ENCODE measurements at regions not wholly inside any gene's neighbourhood (a gene's known extent, or its start where the extent isn't known, plus 50 kb on each side); places are given as distances from the start of the nearest gene placed in this dataset.

DNA sequence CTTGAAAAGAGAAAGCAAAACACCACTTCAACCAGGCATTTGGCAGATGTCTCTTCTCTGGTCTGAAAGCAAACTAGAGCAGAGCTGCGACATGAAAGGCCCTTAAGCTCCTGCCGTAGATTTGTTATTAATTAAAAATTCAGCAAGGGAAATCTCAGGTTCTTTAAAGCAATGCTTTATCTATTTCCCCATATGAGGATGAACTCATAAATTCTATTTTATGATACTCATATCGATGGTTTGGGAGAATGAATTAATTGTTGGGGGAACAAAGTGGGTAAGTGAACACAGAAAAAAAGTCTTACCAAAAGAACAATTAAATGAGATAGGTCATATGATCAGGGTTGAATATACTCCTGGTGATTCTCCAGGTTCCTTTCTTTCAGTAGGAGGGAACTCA is 464.7 kb upstream of the SLC35B3 start:
- TF ChIP-seq SRF (IDR thresholded peaks at IDR 0.05; ENCODE audit: low read depth) (no peak), SP1 (IDR thresholded peaks at IDR 0.05; ENCODE audit: low read depth) (no peak), EZH2 (IDR thresholded peaks at IDR 0.05) (no peak), MAX (IDR thresholded peaks at IDR 0.05) (no peak), TCF7L2 (IDR thresholded peaks at IDR 0.05; ENCODE audit: borderline replicate concordance, extremely low read depth, insufficient read depth, insufficient read length) (no peak), CEBPB (IDR thresholded peaks at IDR 0.05; ENCODE audit: low read depth) (no peak), POLR2A (IDR thresholded peaks at IDR 0.05; ENCODE audit: borderline replicate concordance, extremely low read depth, insufficient read depth, insufficient read length) (no peak)
- TF ChIP-seq, protein P1, sequence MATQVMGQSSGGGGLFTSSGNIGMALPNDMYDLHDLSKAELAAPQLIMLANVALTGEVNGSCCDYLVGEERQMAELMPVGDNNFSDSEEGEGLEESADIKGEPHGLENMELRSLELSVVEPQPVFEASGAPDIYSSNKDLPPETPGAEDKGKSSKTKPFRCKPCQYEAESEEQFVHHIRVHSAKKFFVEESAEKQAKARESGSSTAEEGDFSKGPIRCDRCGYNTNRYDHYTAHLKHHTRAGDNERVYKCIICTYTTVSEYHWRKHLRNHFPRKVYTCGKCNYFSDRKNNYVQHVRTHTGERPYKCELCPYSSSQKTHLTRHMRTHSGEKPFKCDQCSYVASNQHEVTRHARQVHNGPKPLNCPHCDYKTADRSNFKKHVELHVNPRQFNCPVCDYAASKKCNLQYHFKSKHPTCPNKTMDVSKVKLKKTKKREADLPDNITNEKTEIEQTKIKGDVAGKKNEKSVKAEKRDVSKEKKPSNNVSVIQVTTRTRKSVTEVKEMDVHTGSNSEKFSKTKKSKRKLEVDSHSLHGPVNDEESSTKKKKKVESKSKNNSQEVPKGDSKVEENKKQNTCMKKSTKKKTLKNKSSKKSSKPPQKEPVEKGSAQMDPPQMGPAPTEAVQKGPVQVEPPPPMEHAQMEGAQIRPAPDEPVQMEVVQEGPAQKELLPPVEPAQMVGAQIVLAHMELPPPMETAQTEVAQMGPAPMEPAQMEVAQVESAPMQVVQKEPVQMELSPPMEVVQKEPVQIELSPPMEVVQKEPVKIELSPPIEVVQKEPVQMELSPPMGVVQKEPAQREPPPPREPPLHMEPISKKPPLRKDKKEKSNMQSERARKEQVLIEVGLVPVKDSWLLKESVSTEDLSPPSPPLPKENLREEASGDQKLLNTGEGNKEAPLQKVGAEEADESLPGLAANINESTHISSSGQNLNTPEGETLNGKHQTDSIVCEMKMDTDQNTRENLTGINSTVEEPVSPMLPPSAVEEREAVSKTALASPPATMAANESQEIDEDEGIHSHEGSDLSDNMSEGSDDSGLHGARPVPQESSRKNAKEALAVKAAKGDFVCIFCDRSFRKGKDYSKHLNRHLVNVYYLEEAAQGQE (IDR thresholded peaks at IDR 0.05; ENCODE audit: low read depth): no peak
- TF ChIP-seq, protein P2, sequence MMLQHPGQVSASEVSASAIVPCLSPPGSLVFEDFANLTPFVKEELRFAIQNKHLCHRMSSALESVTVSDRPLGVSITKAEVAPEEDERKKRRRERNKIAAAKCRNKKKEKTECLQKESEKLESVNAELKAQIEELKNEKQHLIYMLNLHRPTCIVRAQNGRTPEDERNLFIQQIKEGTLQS (IDR thresholded peaks at IDR 0.05): no peak
- Histone ChIP-seq H3K9me3 (ENCODE audit: control insufficient read depth in 1 of 2, insufficient read depth in 1 of 2, low read depth in 1 of 2, low read length in 2 of 2) (no peaks in the 10 kb centered on the region), H3K79me2 (ENCODE audit: insufficient read depth, low read length) (no peaks in the 10 kb centered on the region), H3K9ac (ENCODE audit: low read length) (no peak overlapping the region), H4K20me1 (ENCODE audit: insufficient read depth) (no peaks in the 10 kb centered on the region), H3K27ac (ENCODE audit: low read depth, low read length) (no peak overlapping the region), H3K36me3 (ENCODE audit: control insufficient read depth in 1 of 2, insufficient read depth in 2 of 2, low read length in 2 of 2) (no peaks in the 10 kb centered on the region), H3K27me3 (ENCODE audit: insufficient read depth, low read length) (no peaks in the 10 kb centered on the region), H2AFZ (ENCODE audit: low read depth, low read length, poor library complexity, severe bottlenecking) (no peak overlapping the region), H3K9me2 (ENCODE audit: insufficient read depth) (no peaks in the 10 kb centered on the region), H3K4me3 (replicated peaks in 1 of 2; ENCODE audit: low read depth in 1 of 2, low read length in 2 of 2) (no peak overlapping the region), H3K4me2 (ENCODE audit: low read length) (no peak overlapping the region), H3K4me1 (ENCODE audit: control insufficient read depth in 1 of 2, insufficient read depth in 2 of 2, low read length in 2 of 2) (no peaks in the 10 kb centered on the region)
- ChIA-PET RAD21 (ENCODE audit: low non-redundant PET in 1 of 2, low total read pairs in 2 of 2, uncharacterized antibody in 2 of 2, unreplicated experiment in 2 of 2) (no interaction called here), POLR2A (interaction anchor here (1.2 kb wide), 1 partner anchor 9 kb away, joined by 3 read pairs; no protein-coding TSS in a partner anchor), CTCF (no interaction called here)
- ATAC-seq (no peak), DNase-seq (ENCODE audit: low read depth, low spot score) (no peak)
- no TSS peak for BruUV-seq (replicated peaks)
- intact Hi-C loops (cut with micrococcal nuclease): no loop called here
